ENCODE measurements at regions not wholly inside any gene's neighbourhood (a gene's known extent, or its start where the extent isn't known, plus 50 kb on each side); places are given as distances from the start of the nearest gene placed in this dataset.

- dilution Hi-C loops (cut with HindIII; ENCODE audit: low sequenced_read_pairs, unreplicated experiment) (no loop called here), in situ Hi-C loops (cut with MboI; ENCODE audit: low sequenced_read_pairs) (no loop called here), intact Hi-C loops (cut with micrococcal nuclease) (no loop called here)
- no peak overlapping the region for H3K23ac ChIP-seq (ENCODE audit: low read depth, low read length)
- CTCF ChIA-PET: interaction anchor here (0.6 kb wide), 1 partner anchor 59 kb away, joined by 3 read pairs; no protein-coding TSS in a partner anchor
- H3K4me1 ChIP-seq (ENCODE audit: control insufficient read depth, insufficient read depth, low read length): no peaks in the 10 kb centered on the region
- H2AK9ac ChIP-seq (replicated peaks; ENCODE audit: low read depth, low read length, poor library complexity): no peak overlapping the region
- no peak overlapping the region for H3K9ac ChIP-seq (ENCODE audit: low read depth, low read length)
- H3K9me3 ChIP-seq (ENCODE audit: control insufficient read depth, insufficient read depth, low read length): no peaks in the 10 kb centered on the region
- no peaks in the 10 kb centered on the region for H4K20me1 ChIP-seq (ENCODE audit: insufficient read depth, low read length)
- no peaks in the 10 kb centered on the region for H3K36me3 ChIP-seq (ENCODE audit: control insufficient read depth, insufficient read depth, low read length)
- H3K56ac ChIP-seq (ENCODE audit: extremely low read depth, insufficient read depth, low read length): no peak overlapping the region
- H3K4me2 ChIP-seq (ENCODE audit: low read depth, low read length): no peak overlapping the region
- H2BK5ac ChIP-seq (ENCODE audit: low read depth, low read length, poor library complexity, severe bottlenecking): no peak overlapping the region
- no peak overlapping the region for H3K27ac ChIP-seq (ENCODE audit: insufficient read depth, low read length)
- no peak overlapping the region for H4K91ac ChIP-seq (ENCODE audit: insufficient read depth, low read depth, low read length)
- no peaks in the 10 kb centered on the region for H3K9me1 ChIP-seq (ENCODE audit: insufficient read depth, low read length)
- BruUV-seq (replicated peaks): no TSS peak
- H4K5ac ChIP-seq (ENCODE audit: low read depth, low read length): no peak overlapping the region
- POLR2A ChIA-PET (ENCODE audit: unreplicated experiment): interaction anchor here (0.6 kb wide), 1 partner anchor 1015 kb away, joined by 3 read pairs; no protein-coding TSS in a partner anchor
- no peak overlapping the region for H2AK5ac ChIP-seq (ENCODE audit: low read depth, low read length)
- H2BK120ac ChIP-seq (ENCODE audit: low read depth, low read length): no peak overlapping the region
- H2BK20ac ChIP-seq (ENCODE audit: low read depth, low read length): no peak overlapping the region
- H3K4ac ChIP-seq (ENCODE audit: low read depth, low read length): no peak overlapping the region
- H4K8ac ChIP-seq (ENCODE audit: low read depth in 2 of 2, low read length in 2 of 2): no peak overlapping the region
- H2BK15ac ChIP-seq (ENCODE audit: low read depth, low read length): no peak overlapping the region
- ATAC-seq (ENCODE audit: low read depth): no peak
- no peak overlapping the region for H3K4me3 ChIP-seq (ENCODE audit: insufficient read depth, low read depth, low read length)
- TF ChIP-seq POLR2A (IDR thresholded peaks at IDR 0.05; ENCODE audit: low read depth, low read length) (no peak), CEBPB (IDR thresholded peaks at IDR 0.05; ENCODE audit: low read depth, low read length) (no peak), MAZ (IDR thresholded peaks at IDR 0.05; ENCODE audit: borderline replicate concordance, low read depth, low read length) (no peak), MAFK (IDR thresholded peaks at IDR 0.05; ENCODE audit: low read depth, low read length) (no peak), NFE2L2 (IDR thresholded peaks at IDR 0.05; ENCODE audit: low read depth, low read length) (no peak), FOS (IDR thresholded peaks at IDR 0.05; ENCODE audit: low read depth, low read length) (no peak), RAD21 (IDR thresholded peaks at IDR 0.05; ENCODE audit: low read length) (no peak), RCOR1 (IDR thresholded peaks at IDR 0.05; ENCODE audit: insufficient replicate concordance, low read length) (no peak), RFX5 (IDR thresholded peaks at IDR 0.05; ENCODE audit: low read depth, low read length) (no peak), USF2 (IDR thresholded peaks at IDR 0.05; ENCODE audit: low read depth, low read length) (no peak), CHD1 (IDR thresholded peaks at IDR 0.05; ENCODE audit: low read depth, low read length) (no peak), BHLHE40 (IDR thresholded peaks at IDR 0.05; ENCODE audit: low read depth, low read length) (no peak), CTCF (conservative IDR thresholded peaks at IDR 0.05; ENCODE audit: low read depth, low read length) (no peak)
- TF ChIP-seq, protein P1, sequence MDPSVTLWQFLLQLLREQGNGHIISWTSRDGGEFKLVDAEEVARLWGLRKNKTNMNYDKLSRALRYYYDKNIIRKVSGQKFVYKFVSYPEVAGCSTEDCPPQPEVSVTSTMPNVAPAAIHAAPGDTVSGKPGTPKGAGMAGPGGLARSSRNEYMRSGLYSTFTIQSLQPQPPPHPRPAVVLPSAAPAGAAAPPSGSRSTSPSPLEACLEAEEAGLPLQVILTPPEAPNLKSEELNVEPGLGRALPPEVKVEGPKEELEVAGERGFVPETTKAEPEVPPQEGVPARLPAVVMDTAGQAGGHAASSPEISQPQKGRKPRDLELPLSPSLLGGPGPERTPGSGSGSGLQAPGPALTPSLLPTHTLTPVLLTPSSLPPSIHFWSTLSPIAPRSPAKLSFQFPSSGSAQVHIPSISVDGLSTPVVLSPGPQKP (IDR thresholded peaks at IDR 0.05; ENCODE audit: borderline replicate concordance, low read depth, low read length): no peak
- no peaks in the 10 kb centered on the region for H3K79me1 ChIP-seq (ENCODE audit: low read depth in 1 of 2, low read length in 2 of 2)
- peaks cover 2% of the 10 kb centered on the region; the same call in 1 of the 2 replicates for H3K27me3 ChIP-seq (ENCODE audit: control insufficient read depth, insufficient read depth, low read length)
- H2AFZ ChIP-seq (replicated peaks; ENCODE audit: low read length, poor library complexity): no peak overlapping the region
- WGBS, 2 experiments (ENCODE audit: extremely low coverage in 2 of 2, insufficient read length in 1 of 2): 83% methylated on average over 2 of the region's 8 CpGs; no CpG with 5 or more reads in 1 of the 2 experiments
- no peak overlapping the region for H3K18ac ChIP-seq (ENCODE audit: low read depth, low read length)
- no peak for DNase-seq
- H3K14ac ChIP-seq (replicated peaks; ENCODE audit: low read depth, low read length): no peak overlapping the region
Observed at GRCh38 chr10:92789067-92789466, 59.3 kb upstream of the EXOC6 start.

All from IMR-90 (cell line).